Muscle layer of duodenum (tissue), 2 donors: ENCODE measurements at regions not wholly inside any gene's neighbourhood (a gene's known extent, or its start where the extent isn't known, plus 50 kb on each side); places are given as distances from the start of the nearest gene placed in this dataset.

Experiments
- H3K27ac ChIP-seq: one replicate; pipeline ENCODE4 v1.7.0; 2013; ENCODE audit warnings: mild to moderate bottlenecking, low read length
- H3K27me3 ChIP-seq: one replicate; pipeline ENCODE4 v1.7.0; 2013; ENCODE audit warnings: low read depth, mild to moderate bottlenecking, control low read depth, low read length
- H3K36me3 ChIP-seq, 2 donors: one replicate each; pipeline ENCODE4 v1.7.0; 2013; ENCODE audit warnings: low read length in 2 of 2, control low read depth in 1 of 2, mild to moderate bottlenecking in 1 of 2; ENCODE audit not compliant: insufficient read depth in 2 of 2, control insufficient read depth in 1 of 2
- H3K4me1 ChIP-seq, 2 donors: one replicate each; pipeline ENCODE4 v1.7.0; 2013; ENCODE audit warnings: low read length in 2 of 2, mild to moderate bottlenecking in 2 of 2, control low read depth in 1 of 2, moderate library complexity in 1 of 2; ENCODE audit not compliant: insufficient read depth in 2 of 2, control insufficient read depth in 1 of 2
- H3K4me3 ChIP-seq, 2 donors: one replicate each; pipeline ENCODE4 v1.7.0; 2013; ENCODE audit warnings: low read length in 2 of 2, low read depth in 1 of 2, mild to moderate bottlenecking in 1 of 2
- H3K9me3 ChIP-seq, 2 donors: one replicate each; pipeline ENCODE4 v1.7.0; 2013; ENCODE audit warnings: low read length in 2 of 2, control low read depth in 1 of 2, mild to moderate bottlenecking in 1 of 2; ENCODE audit not compliant: control insufficient read depth in 1 of 2
- donor health status: healthy.

GRCh38 chr13:72657379-72657778, 70.0 kb downstream of the MZT1 start:
- H3K27ac ChIP-seq: no peak overlapping the region
- H3K9me3 ChIP-seq: no peaks in the 10 kb centered on the region
- H3K36me3 ChIP-seq: no peaks in the 10 kb centered on the region
- no peak overlapping the region for H3K4me3 ChIP-seq
- H3K4me1 ChIP-seq: no peaks in the 10 kb centered on the region
- H3K27me3 ChIP-seq: no peaks in the 10 kb centered on the region

GRCh38 chr13:72656357-72656756, 71.1 kb downstream of the MZT1 start:
- H3K4me1 ChIP-seq: no peaks in the 10 kb centered on the region
- no peak overlapping the region for H3K27ac ChIP-seq
- no peaks in the 10 kb centered on the region for H3K9me3 ChIP-seq
- H3K27me3 ChIP-seq: no peaks in the 10 kb centered on the region
- H3K36me3 ChIP-seq: no peaks in the 10 kb centered on the region
- H3K4me3 ChIP-seq: no peak overlapping the region

GRCh38 chr13:72653506-72653905, 73.9 kb downstream of the MZT1 start:
- Histone ChIP-seq H3K9me3 (no peaks in the 10 kb centered on the region), H3K4me3 (no peak overlapping the region), H3K4me1 (no peaks in the 10 kb centered on the region), H3K36me3 (no peaks in the 10 kb centered on the region), H3K27me3 (no peaks in the 10 kb centered on the region), H3K27ac (no peak overlapping the region)

GRCh38 chr13:72652681-72653080, 74.7 kb downstream of the MZT1 start:
- H3K4me1 ChIP-seq: no peaks in the 10 kb centered on the region
- no peak overlapping the region for H3K27ac ChIP-seq
- H3K27me3 ChIP-seq: no peaks in the 10 kb centered on the region
- no peaks in the 10 kb centered on the region for H3K9me3 ChIP-seq
- no peak overlapping the region for H3K4me3 ChIP-seq
- no peaks in the 10 kb centered on the region for H3K36me3 ChIP-seq

GRCh38 chr13:72651144-72651543, 76.3 kb downstream of the MZT1 start:
- H3K9me3 ChIP-seq: no peaks in the 10 kb centered on the region
- no peaks in the 10 kb centered on the region for H3K36me3 ChIP-seq
- no peak overlapping the region for H3K27ac ChIP-seq
- H3K4me3 ChIP-seq: no peak overlapping the region
- no peaks in the 10 kb centered on the region for H3K27me3 ChIP-seq
- H3K4me1 ChIP-seq: no peaks in the 10 kb centered on the region

- no peaks in the 10 kb centered on the region for H3K36me3 ChIP-seq
- H3K27me3 ChIP-seq: no peaks in the 10 kb centered on the region
- H3K9me3 ChIP-seq: no peaks in the 10 kb centered on the region
- H3K4me3 ChIP-seq: no peak overlapping the region
- no peaks in the 10 kb centered on the region for H3K4me1 ChIP-seq
- no peak overlapping the region for H3K27ac ChIP-seq
These were observed 77.3 kb downstream of the MZT1 start for GRCh38 chr13:72650051-72650700.

GRCh38 chr13:72648513-72649065, 78.8 kb downstream of the MZT1 start:
- no peak overlapping the region for H3K27ac ChIP-seq
- H3K4me3 ChIP-seq: no peak overlapping the region
- no peaks in the 10 kb centered on the region for H3K36me3 ChIP-seq
- no peaks in the 10 kb centered on the region for H3K4me1 ChIP-seq
- H3K27me3 ChIP-seq: no peaks in the 10 kb centered on the region
- H3K9me3 ChIP-seq: no peaks in the 10 kb centered on the region

GRCh38 chr13:72647422-72647821, 80.0 kb downstream of the MZT1 start:
- Histone ChIP-seq H3K27me3 (no peaks in the 10 kb centered on the region), H3K4me3 (no peak overlapping the region), H3K36me3 (no peaks in the 10 kb centered on the region), H3K9me3 (no peaks in the 10 kb centered on the region), H3K27ac (no peak overlapping the region), H3K4me1 (no peaks in the 10 kb centered on the region)

DNA sequence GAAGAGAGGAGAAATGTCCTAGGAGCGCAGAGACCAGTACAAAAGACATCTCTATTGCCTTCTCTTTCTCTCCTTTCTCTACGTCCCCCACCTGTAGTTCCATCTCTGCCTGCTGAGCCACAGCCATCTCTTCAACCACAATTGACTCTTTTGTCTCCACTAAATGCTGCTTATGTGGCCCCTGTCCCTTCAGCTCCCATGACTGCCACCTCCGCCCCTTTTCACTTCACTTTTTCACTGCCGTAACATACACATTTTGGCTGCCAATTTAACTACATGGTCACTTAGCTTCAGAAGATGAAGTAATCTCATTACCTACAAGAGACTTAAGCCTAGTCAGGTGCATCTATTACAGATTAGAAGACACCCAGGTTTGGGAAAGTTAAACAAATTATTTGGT, 81.9 kb downstream of the MZT1 start:
- H3K4me1 ChIP-seq: no peaks in the 10 kb centered on the region
- no peak overlapping the region for H3K27ac ChIP-seq
- H3K9me3 ChIP-seq: no peaks in the 10 kb centered on the region
- no peaks in the 10 kb centered on the region for H3K27me3 ChIP-seq
- H3K4me3 ChIP-seq: no peak overlapping the region
- H3K36me3 ChIP-seq: no peaks in the 10 kb centered on the region

- Histone ChIP-seq H3K9me3 (no peaks in the 10 kb centered on the region), H3K27me3 (no peaks in the 10 kb centered on the region), H3K27ac (no peak overlapping the region), H3K4me3 (no peak overlapping the region), H3K36me3 (no peaks in the 10 kb centered on the region), H3K4me1 (no peaks in the 10 kb centered on the region)
These were observed 84.0 kb downstream of the MZT1 start for GRCh38 chr13:72643311-72643989.

DNA sequence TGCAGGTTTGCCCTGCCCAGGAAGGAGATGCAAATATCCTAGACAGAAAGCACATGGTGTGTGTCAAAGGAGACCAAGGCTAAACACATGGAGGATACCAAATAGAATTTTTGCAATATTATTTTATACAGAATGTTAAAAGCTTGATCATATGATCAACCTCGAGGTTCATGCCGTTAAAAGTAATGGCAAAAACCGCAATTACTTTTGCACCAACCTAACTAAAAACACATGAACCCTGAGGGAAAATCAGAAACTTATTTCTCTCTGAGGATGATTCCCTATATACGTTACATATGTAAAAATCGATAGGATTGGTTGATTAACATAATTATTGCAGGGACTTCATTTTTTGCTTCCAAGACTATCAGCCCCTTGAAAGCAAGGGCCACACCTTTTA, 88.1 kb downstream of the MZT1 start:
- H3K36me3 ChIP-seq: no peaks in the 10 kb centered on the region
- no peaks in the 10 kb centered on the region for H3K9me3 ChIP-seq
- H3K4me1 ChIP-seq: no peaks in the 10 kb centered on the region
- no peaks in the 10 kb centered on the region for H3K27me3 ChIP-seq
- no peak overlapping the region for H3K27ac ChIP-seq
- H3K4me3 ChIP-seq: no peak overlapping the region
